ENCODE measurements at regions not wholly inside any gene's neighbourhood (a gene's known extent, or its start where the extent isn't known, plus 50 kb on each side); places are given as distances from the start of the nearest gene placed in this dataset.

DNA sequence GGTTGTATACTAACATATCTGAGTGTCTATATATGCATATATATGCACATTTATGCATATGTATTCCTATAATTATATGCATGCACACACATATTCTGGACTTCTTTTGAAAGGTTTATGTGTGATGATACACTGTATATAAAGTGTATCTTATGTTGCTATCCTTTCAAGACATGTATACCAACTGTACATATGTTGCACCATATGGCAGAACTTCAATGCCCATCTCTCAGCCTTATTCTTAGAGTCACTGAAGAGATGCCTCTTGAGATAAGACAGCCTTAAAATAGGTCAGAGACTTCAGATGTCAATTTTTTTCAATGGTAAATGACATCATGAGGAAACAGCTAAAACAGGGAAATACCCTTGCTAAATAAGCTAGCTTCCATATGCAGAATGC, 461.4 kb downstream of the SPATA31D1 start:
- TF ChIP-seq, protein P1, sequence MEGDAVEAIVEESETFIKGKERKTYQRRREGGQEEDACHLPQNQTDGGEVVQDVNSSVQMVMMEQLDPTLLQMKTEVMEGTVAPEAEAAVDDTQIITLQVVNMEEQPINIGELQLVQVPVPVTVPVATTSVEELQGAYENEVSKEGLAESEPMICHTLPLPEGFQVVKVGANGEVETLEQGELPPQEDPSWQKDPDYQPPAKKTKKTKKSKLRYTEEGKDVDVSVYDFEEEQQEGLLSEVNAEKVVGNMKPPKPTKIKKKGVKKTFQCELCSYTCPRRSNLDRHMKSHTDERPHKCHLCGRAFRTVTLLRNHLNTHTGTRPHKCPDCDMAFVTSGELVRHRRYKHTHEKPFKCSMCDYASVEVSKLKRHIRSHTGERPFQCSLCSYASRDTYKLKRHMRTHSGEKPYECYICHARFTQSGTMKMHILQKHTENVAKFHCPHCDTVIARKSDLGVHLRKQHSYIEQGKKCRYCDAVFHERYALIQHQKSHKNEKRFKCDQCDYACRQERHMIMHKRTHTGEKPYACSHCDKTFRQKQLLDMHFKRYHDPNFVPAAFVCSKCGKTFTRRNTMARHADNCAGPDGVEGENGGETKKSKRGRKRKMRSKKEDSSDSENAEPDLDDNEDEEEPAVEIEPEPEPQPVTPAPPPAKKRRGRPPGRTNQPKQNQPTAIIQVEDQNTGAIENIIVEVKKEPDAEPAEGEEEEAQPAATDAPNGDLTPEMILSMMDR (conservative IDR thresholded peaks at IDR 0.05; ENCODE audit: low read depth, low read length): no peak
- no peak for TF ChIP-seq EZH2 (IDR thresholded peaks at IDR 0.05; ENCODE audit: borderline replicate concordance, low read depth, low read length, poor library complexity, severe bottlenecking)

Data from A673 (cell line).